K562 (cell line): ENCODE measurements at regions not wholly inside any gene's neighbourhood (a gene's known extent, or its start where the extent isn't known, plus 50 kb on each side); places are given as distances from the start of the nearest gene placed in this dataset.
A peak's percentile ranks its signal among the peaks of the same experiment; 100 is the strongest.

ENCODE experiments used
- ATAC-seq: fragments of 200-7000 bp; cut with Tn5 transposase; 3 replicates; pipeline ENCODE4 v1.9.1; 2020; ENCODE audit warnings: moderate library complexity
- BruUV-seq: library from RNA; stranded (reverse); fragments of 400-500 nt; replicated peaks from 2 replicates; lab custom pipeline; 2021; lab: Mats Ljungman, UMichigan
- CTCF ChIA-PET: fragments of 300-600 bp; formaldehyde crosslinking; extraction: SDS; loops from one replicate; lab custom pipeline; 2021; ENCODE audit warnings: low intra/inter-chr PET ratio; lab: Yijun Ruan, JAX
- POLR2A ChIA-PET: fragments of 300-600, 350-650 bp; sonication (Branson Sonifier 250); formaldehyde crosslinking; extraction: SDS; loops from one replicate; lab custom pipeline; 2021; ENCODE audit warnings: antibody characterized with exemption, inconsistent platforms; lab: Yijun Ruan, JAX
- DNase-seq, 4 experiments: peaks; one replicate each; pipeline versions ENCODE4 v3.0.0 to v3.0.0-alpha.2; 2011 to 2018; ENCODE audit warnings: low spot score in 3 of 4, mixed read lengths in 3 of 4; ENCODE audit errors: extremely low read depth in 1 of 4
- FAIRE-seq: peaks from 2 replicates; lab custom pipeline; 2011; peaks lifted over from hg19 to GRCh38; lab: Jason Lieb, UNC
- H2AFZ ChIP-seq: 2 replicates; pipeline ENCODE4 v1.6.0; 2011; ENCODE audit warnings: low read depth, low read length, control low read depth, inconsistent platforms
- H3K27ac ChIP-seq: fragments of 200-600 bp; 3 replicates; pipeline ENCODE4 v1.8.0; 2011; ENCODE audit warnings: low read depth, mild to moderate bottlenecking, control low read depth, inconsistent platforms, low read length, moderate library complexity, mixed read lengths; ENCODE audit errors: extremely low read depth
- H3K27me3 ChIP-seq, 2 experiments: fragments of 300-600 bp in 1 of 2; 2 replicates in 1 of 2; 3 replicates in 1 of 2; pipeline versions ENCODE4 v1.6.0 to v1.8.0; 2011; ENCODE audit warnings: inconsistent platforms in 2 of 2, low read length in 2 of 2, mild to moderate bottlenecking in 1 of 2, mixed read lengths in 1 of 2, moderate library complexity in 1 of 2; ENCODE audit not compliant: control insufficient read depth in 2 of 2, insufficient read depth in 2 of 2
- H3K36me3 ChIP-seq: fragments of 300-600 bp; 3 replicates; pipeline ENCODE4 v1.8.0; 2011; ENCODE audit warnings: mild to moderate bottlenecking, low read length, inconsistent platforms; ENCODE audit not compliant: control insufficient read depth, insufficient read depth
- H3K4me1 ChIP-seq, 2 experiments: fragments of 200-600 bp in 1 of 2; replicated peaks in 1 of 2; 2 replicates in 1 of 2; 3 replicates in 1 of 2; pipeline versions ENCODE4 v1.5.1 to v1.8.0; 2011; ENCODE audit warnings: inconsistent platforms in 2 of 2, low read length in 2 of 2, mild to moderate bottlenecking in 1 of 2, mixed read lengths in 1 of 2, moderate library complexity in 1 of 2; ENCODE audit not compliant: control insufficient read depth in 2 of 2, insufficient read depth in 2 of 2
- H3K4me2 ChIP-seq: 2 replicates; pipeline ENCODE4 v1.6.1; 2011; ENCODE audit warnings: low read length, control low read depth, inconsistent platforms, mixed read lengths; ENCODE audit not compliant: insufficient read depth
- H3K4me3 ChIP-seq: fragments of 200-600 bp; sonication (generic), shearing (Covaris generic); 2 replicates; pipeline ENCODE4 v1.5.1; 2016; ENCODE audit warnings: control low read depth, inconsistent platforms
- H3K79me2 ChIP-seq: fragments of 200-600 bp; 3 replicates; pipeline ENCODE4 v1.8.0; 2011; ENCODE audit warnings: low read length, inconsistent platforms; ENCODE audit not compliant: control insufficient read depth, insufficient read depth
- H3K9ac ChIP-seq, 2 experiments: 2 replicates each; pipeline versions ENCODE4 v1.6.0 to v1.6.1; 2011; ENCODE audit warnings: low read depth in 2 of 2, low read length in 2 of 2, control low read depth in 1 of 2, inconsistent platforms in 1 of 2, mild to moderate bottlenecking in 1 of 2, mixed read lengths in 1 of 2; ENCODE audit not compliant: insufficient read depth in 1 of 2
- H3K9me1 ChIP-seq: one replicate; pipeline ENCODE4 v1.6.0; 2011; ENCODE audit warnings: inconsistent platforms, mild to moderate bottlenecking, low read length, moderate library complexity; ENCODE audit not compliant: control insufficient read depth, insufficient read depth
- H3K9me3 ChIP-seq: replicated peaks from 2 replicates; pipeline ENCODE4 v1.5.1; 2011; ENCODE audit warnings: low read depth, low read length, inconsistent platforms; ENCODE audit not compliant: control insufficient read depth, insufficient read depth
- H4K20me1 ChIP-seq: replicated peaks from 2 replicates; pipeline ENCODE4 v1.6.1; 2011; ENCODE audit warnings: low read length, inconsistent platforms, mixed read lengths; ENCODE audit not compliant: control insufficient read depth, insufficient read depth
- BRF1 ChIP-seq: IDR thresholded peaks from 3 replicates; pipeline ENCODE4 v1.6.1; 2011; ENCODE audit warnings: borderline replicate concordance, mild to moderate bottlenecking; ENCODE audit not compliant: insufficient read length; ENCODE audit errors: extremely low read depth
- KDM4B ChIP-seq, 2 experiments: fragments of 450-650 bp in 1 of 2; sonication (generic) in 1 of 2; IDR thresholded peaks; 2 replicates each; pipeline ENCODE4 v1.6.1; 2016 to 2017; ENCODE audit warnings: borderline replicate concordance in 2 of 2, antibody characterized with exemption in 1 of 2, low read depth in 1 of 2, mild to moderate bottlenecking in 1 of 2
- NRF1 ChIP-seq, 2 experiments: fragments of 450-650 bp; IDR thresholded peaks in 1 of 2; conservative IDR thresholded peaks in 1 of 2; 2 replicates each; pipeline ENCODE4 v1.6.1; 2014; ENCODE audit warnings: mild to moderate bottlenecking in 2 of 2
- RHOXF2B ChIP-seq: fragments of 250-450 bp; sonication (Bioruptor Pico); conservative IDR thresholded peaks from 2 replicates; pipeline ENCODE4 v1.5.1; 2021
- ZNF143 ChIP-seq: sonication (generic); formaldehyde crosslinking; IDR thresholded peaks from 2 replicates; pipeline ENCODE4 v1.9.0; 2022; ENCODE audit warnings: mild to moderate bottlenecking, missing genetic modification reagents
- WGBS: fragments of 100-300 bp; shearing (Covaris generic); methylation state at CpG from one replicate; pipeline ENCODE4 v1.1.6; 2016; ENCODE audit warnings: low coverage, mixed read lengths; ENCODE audit not compliant: insufficient coverage; ENCODE audit errors: missing lambda C conversion rate; 5-methylcytosine and 5-hydroxymethylcytosine counted together
- in situ Hi-C: fragments of 300-500 bp; cut with MboI; formaldehyde crosslinking; loops from 4 replicates; pipeline ENCODE4 v1.15.0; 2018; ENCODE audit warnings: inconsistent platforms, mixed read lengths
- intact Hi-C: fragments of 100-400 bp; cut with micrococcal nuclease; formaldehyde crosslinking; loops from 2 replicates; pipeline ENCODE4 v1.14.2; 2022

DNA sequence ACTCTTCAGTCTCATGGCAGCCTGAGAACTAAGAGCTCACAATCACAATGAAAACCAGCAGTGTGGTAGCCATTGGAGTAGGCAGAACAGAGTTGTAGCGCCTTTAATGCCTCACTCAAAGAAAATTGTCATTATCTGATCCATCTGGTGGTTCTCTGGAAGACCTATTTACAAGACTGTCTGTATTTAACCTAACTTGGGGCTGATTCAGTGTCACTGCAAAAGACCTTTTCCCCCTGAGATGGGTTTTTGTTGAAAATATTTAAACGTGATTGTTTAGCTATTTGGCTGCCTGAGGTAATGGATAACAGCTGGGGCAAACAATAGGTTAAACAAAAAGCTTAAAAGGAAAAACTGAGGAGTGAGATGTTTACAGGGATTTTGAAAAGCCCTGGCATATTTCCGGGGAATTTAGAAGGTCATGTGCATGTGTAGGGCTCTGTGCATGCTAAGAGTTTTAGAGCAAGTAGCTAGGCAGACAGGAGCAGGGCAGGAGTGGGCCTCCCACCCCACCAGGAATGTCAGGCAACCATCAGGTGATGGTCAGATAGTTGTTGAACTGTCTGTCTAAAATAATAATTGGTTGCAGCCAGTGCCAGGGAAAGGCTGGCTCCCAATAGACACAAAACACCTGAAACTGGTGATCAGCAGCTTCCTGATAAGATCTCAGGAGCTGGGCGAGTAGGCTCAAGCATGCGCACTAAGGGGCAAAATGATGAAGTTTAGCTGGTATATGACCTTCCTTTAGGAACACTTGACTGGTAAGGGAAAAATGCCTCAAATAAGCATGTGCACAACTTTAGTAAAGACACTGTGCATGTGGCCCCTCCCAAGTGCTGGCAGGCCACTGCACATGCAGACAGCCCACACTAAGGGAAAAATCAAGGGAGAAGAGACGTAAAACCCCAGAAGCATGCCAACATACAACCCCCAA, 70.8 kb upstream of the AKIRIN2 start:
- H3K9ac ChIP-seq = no peak overlapping the region
- no peaks in the 10 kb centered on the region for H3K36me3 ChIP-seq
- DNase-seq = peak in 1 of 4 experiments; percentile 34
- no peaks in the 10 kb centered on the region for H3K9me3 ChIP-seq
- CTCF ChIA-PET = no interaction called here
- in situ Hi-C loops = no loop called here
- 34% methylated on average over 6 of the region's 6 CpGs for WGBS
- peaks cover 0 to 9% of the 10 kb centered on the region in 2 experiments; a peak in 2 of 5 replicates for H3K4me1 ChIP-seq
- peak overlapping the region; percentile 60 for H2AFZ ChIP-seq
- no peak for TF ChIP-seq RHOXF2B (CRISPR knock-in tag)
- no peak for TF ChIP-seq ZNF143 (CRISPR knock-in tag)
- TF ChIP-seq KDM4B (IDR thresholded peaks at IDR 0.05; ENCODE audit: borderline replicate concordance in 2 of 2, low read depth in 1 of 2) = no peak
- TF ChIP-seq BRF1 = no peak
- peak in 1 of 2 experiments; percentile 37; a peak in 3 of 4 replicates for TF ChIP-seq NRF1 (conservative IDR thresholded peaks at IDR 0.05 in 1 of 2, IDR thresholded peaks at IDR 0.05 in 1 of 2)
- POLR2A ChIA-PET = interaction anchor here (0.6 to 1.3 kb wide), 5 partner anchors 20 to 841 kb away, joined by 3 read pairs; partner anchors contain the start of gene AKIRIN2
- H3K79me2 ChIP-seq = no peaks in the 10 kb centered on the region
- no peak overlapping the region for H3K27ac ChIP-seq
- no TSS peak for BruUV-seq
- peak; percentile 80 for ATAC-seq
- H3K9me1 ChIP-seq = no peaks in the 10 kb centered on the region
- FAIRE-seq = no peak
- H4K20me1 ChIP-seq = no peaks in the 10 kb centered on the region
- no peak overlapping the region for H3K4me2 ChIP-seq
- intact Hi-C loops = no loop called here
- H3K4me3 ChIP-seq = no peak overlapping the region
- no peaks in the 10 kb centered on the region for H3K27me3 ChIP-seq
